Tibial nerve (tissue), 4 donors: ENCODE measurements at regions not wholly inside any gene's neighbourhood (a gene's known extent, or its start where the extent isn't known, plus 50 kb on each side); places are given as distances from the start of the nearest gene placed in this dataset.
A peak's percentile ranks its signal among the peaks of the same experiment; 100 is the strongest.

ENCODE experiments used
- DNase-seq, 2 donors: peaks; one replicate each; pipeline ENCODE4 v3.0.0-alpha.2; 2019; ENCODE audit warnings: low spot score in 2 of 2
- H3K27ac ChIP-seq, 4 donors: fragments of 200-600 bp; sonication (generic) in 3 of 4; one replicate each; pipeline ENCODE4 v1.5.1; 2017 to 2019; ENCODE audit warnings: mild to moderate bottlenecking in 1 of 4
- H3K27me3 ChIP-seq, 2 donors: fragments of 200-600 bp; sonication (generic) in 1 of 2; one replicate each; pipeline versions ENCODE4 v1.5.1 to v1.6.0; 2017 to 2019
- H3K36me3 ChIP-seq, 3 donors: fragments of 200-600 bp; sonication (generic); one replicate each; pipeline ENCODE4 v1.5.1; 2018 to 2019
- H3K4me1 ChIP-seq, 4 donors: fragments of 200-600 bp; sonication (generic) in 3 of 4; one replicate each; pipeline ENCODE4 v1.5.1; 2017 to 2019
- H3K4me3 ChIP-seq, 4 donors: fragments of 200-600 bp; sonication (generic) in 3 of 4; one replicate each; pipeline ENCODE4 v1.5.1; 2017 to 2019; ENCODE audit warnings: mild to moderate bottlenecking in 1 of 4, moderate library complexity in 1 of 4
- H3K9me3 ChIP-seq, 4 donors: fragments of 200-600 bp; sonication (generic) in 3 of 4; one replicate each; pipeline ENCODE4 v1.5.1; 2017 to 2019
- CTCF ChIP-seq, 5 experiments: fragments of 200-600 bp in 3 of 5; fragments of 450-650 bp in 2 of 5; sonication (generic) in 3 of 5; IDR thresholded peaks; one replicate each; pipeline ENCODE4 v1.5.1; 2016 to 2019; ENCODE audit warnings: antibody characterized with exemption in 5 of 5, mild to moderate bottlenecking in 3 of 5, moderate library complexity in 2 of 5
- EP300 ChIP-seq, 2 donors: sonication (generic); formaldehyde crosslinking; IDR thresholded peaks; one replicate each; pipeline ENCODE4 v1.6.1; 2017; ENCODE audit warnings: antibody characterized with exemption in 2 of 2, mild to moderate bottlenecking in 1 of 2
- POLR2A ChIP-seq, 2 donors: fragments of 450-650 bp; IDR thresholded peaks; one replicate each; pipeline ENCODE4 v1.6.1; 2017; ENCODE audit warnings: antibody characterized with exemption in 2 of 2, mild to moderate bottlenecking in 2 of 2, moderate library complexity in 2 of 2
- WGBS, 2 donors: methylation state at CpG; one replicate each; pipeline ENCODE4 v1.1.5; 2018; 5-methylcytosine and 5-hydroxymethylcytosine counted together

- Histone ChIP-seq H3K27ac (peak overlapping the region in 1 of 4 donors; percentile 37), H3K27me3 (no peaks in the 10 kb centered on the region), H3K36me3 (peaks cover 0 to 5% (median 0%) of the 10 kb centered on the region in 3 donors), H3K4me1 (peaks cover 0 to 26% (median 4%) of the 10 kb centered on the region in 4 donors), H3K9me3 (no peaks in the 10 kb centered on the region), H3K4me3 (no peak overlapping the region)
- no peak for DNase-seq
- 40 to 50% methylated on average over 2 of the region's 2 CpGs for WGBS, 2 donors
- TF ChIP-seq POLR2A (IDR thresholded peaks at IDR 0.05): no peak
- no peak for TF ChIP-seq CTCF (IDR thresholded peaks at IDR 0.05)
- TF ChIP-seq EP300 (IDR thresholded peaks at IDR 0.05): no peak
Observed at GRCh38 chr1:173332026-173332425, 124.9 kb upstream of the TNFSF4 start.

- Histone ChIP-seq H3K36me3 (peaks cover 0 to 5% (median 0%) of the 10 kb centered on the region in 3 donors), H3K27ac (no peak overlapping the region), H3K9me3 (no peaks in the 10 kb centered on the region), H3K4me1 (peaks cover 0 to 26% (median 4%) of the 10 kb centered on the region in 4 donors), H3K4me3 (no peak overlapping the region), H3K27me3 (no peaks in the 10 kb centered on the region)
- no peak for DNase-seq
- 95 to 100% methylated on average over 1 of the region's 1 CpG for WGBS, 2 donors
- TF ChIP-seq CTCF (IDR thresholded peaks at IDR 0.05): no peak
- no peak for TF ChIP-seq POLR2A (IDR thresholded peaks at IDR 0.05)
- no peak for TF ChIP-seq EP300 (IDR thresholded peaks at IDR 0.05)
Observed at GRCh38 chr1:173333581-173333980, 126.5 kb upstream of the TNFSF4 start.

GRCh38 chr1:173337126-173337525 lies 130.0 kb upstream of the TNFSF4 start:
- Histone ChIP-seq H3K36me3 (peaks cover 0 to 5% (median 0%) of the 10 kb centered on the region in 3 donors), H3K27ac (no peak overlapping the region), H3K27me3 (no peaks in the 10 kb centered on the region), H3K4me1 (no peaks in the 10 kb centered on the region), H3K9me3 (no peaks in the 10 kb centered on the region), H3K4me3 (no peak overlapping the region)
- TF ChIP-seq CTCF (IDR thresholded peaks at IDR 0.05): no peak
- TF ChIP-seq POLR2A (IDR thresholded peaks at IDR 0.05): no peak
- no peak for TF ChIP-seq EP300 (IDR thresholded peaks at IDR 0.05)
- no peak for DNase-seq
- WGBS, 2 donors: 48 to 97% methylated on average over 1 of the region's 1 CpG

GRCh38 chr1:173341307-173341706 lies 134.2 kb upstream of the TNFSF4 start:
- 28 to 44% methylated on average over 5 of the region's 5 CpGs for WGBS, 2 donors
- no peak for DNase-seq
- TF ChIP-seq CTCF (IDR thresholded peaks at IDR 0.05) (no peak), POLR2A (IDR thresholded peaks at IDR 0.05) (no peak), EP300 (IDR thresholded peaks at IDR 0.05) (no peak)
- no peaks in the 10 kb centered on the region for H3K27me3 ChIP-seq
- H3K4me1 ChIP-seq: no peaks in the 10 kb centered on the region
- no peaks in the 10 kb centered on the region for H3K9me3 ChIP-seq
- H3K4me3 ChIP-seq: no peak overlapping the region
- no peak overlapping the region for H3K27ac ChIP-seq
- H3K36me3 ChIP-seq: no peaks in the 10 kb centered on the region

GRCh38 chr1:173341971-173342370 lies 134.8 kb upstream of the TNFSF4 start:
- no peak for DNase-seq
- Histone ChIP-seq H3K4me1 (no peaks in the 10 kb centered on the region), H3K4me3 (no peak overlapping the region), H3K27ac (peak overlapping the region in 1 of 4 donors; percentile 12), H3K27me3 (no peaks in the 10 kb centered on the region), H3K36me3 (no peaks in the 10 kb centered on the region), H3K9me3 (no peaks in the 10 kb centered on the region)
- WGBS, 2 donors: 95 to 100% methylated on average over 1 of the region's 1 CpG
- no peak for TF ChIP-seq POLR2A (IDR thresholded peaks at IDR 0.05)
- TF ChIP-seq EP300 (IDR thresholded peaks at IDR 0.05): no peak
- no peak for TF ChIP-seq CTCF (IDR thresholded peaks at IDR 0.05)
